ENCODE measurements at regions not wholly inside any gene's neighbourhood (a gene's known extent, or its start where the extent isn't known, plus 50 kb on each side); places are given as distances from the start of the nearest gene placed in this dataset.

GRCh38 chr2:123451542-123451941 is 573.5 kb upstream of the CNTNAP5 start:
- TF ChIP-seq, protein P1, sequence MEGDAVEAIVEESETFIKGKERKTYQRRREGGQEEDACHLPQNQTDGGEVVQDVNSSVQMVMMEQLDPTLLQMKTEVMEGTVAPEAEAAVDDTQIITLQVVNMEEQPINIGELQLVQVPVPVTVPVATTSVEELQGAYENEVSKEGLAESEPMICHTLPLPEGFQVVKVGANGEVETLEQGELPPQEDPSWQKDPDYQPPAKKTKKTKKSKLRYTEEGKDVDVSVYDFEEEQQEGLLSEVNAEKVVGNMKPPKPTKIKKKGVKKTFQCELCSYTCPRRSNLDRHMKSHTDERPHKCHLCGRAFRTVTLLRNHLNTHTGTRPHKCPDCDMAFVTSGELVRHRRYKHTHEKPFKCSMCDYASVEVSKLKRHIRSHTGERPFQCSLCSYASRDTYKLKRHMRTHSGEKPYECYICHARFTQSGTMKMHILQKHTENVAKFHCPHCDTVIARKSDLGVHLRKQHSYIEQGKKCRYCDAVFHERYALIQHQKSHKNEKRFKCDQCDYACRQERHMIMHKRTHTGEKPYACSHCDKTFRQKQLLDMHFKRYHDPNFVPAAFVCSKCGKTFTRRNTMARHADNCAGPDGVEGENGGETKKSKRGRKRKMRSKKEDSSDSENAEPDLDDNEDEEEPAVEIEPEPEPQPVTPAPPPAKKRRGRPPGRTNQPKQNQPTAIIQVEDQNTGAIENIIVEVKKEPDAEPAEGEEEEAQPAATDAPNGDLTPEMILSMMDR (IDR thresholded peaks at IDR 0.05) = no peak

DNA sequence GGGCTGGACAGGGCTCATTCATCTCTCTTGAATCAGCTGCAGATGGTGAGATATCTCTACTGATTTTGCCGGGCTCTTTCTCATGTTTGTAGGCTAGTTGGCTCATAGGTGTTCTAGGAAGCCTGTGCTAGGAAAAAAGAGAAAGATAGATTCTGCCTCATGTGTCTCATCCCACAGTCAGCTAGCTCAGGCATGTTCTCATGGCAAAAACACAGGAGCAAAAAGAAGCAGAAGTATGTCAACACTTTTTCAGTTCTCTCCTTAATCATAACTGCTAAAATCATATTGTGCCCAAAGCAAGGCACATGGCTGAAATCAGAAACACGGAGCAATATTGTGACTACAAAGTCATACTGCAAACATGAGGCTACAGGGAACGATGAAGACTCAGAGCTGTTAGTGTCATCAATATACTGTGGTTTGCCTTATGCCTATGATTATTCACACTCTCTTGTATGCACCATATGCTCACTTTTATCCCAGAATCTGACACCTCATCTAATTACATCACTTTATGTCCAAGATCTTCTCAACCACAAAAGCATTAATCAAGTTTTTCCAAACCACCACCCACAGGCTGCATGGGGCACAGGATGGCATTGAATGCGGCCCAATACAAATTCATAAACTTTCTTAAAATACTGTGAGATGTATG is 571.9 kb upstream of the CNTNAP5 start:
- TF ChIP-seq, protein P1 (IDR thresholded peaks at IDR 0.05) = no peak

- TF ChIP-seq, protein P1 (IDR thresholded peaks at IDR 0.05) = no peak
Measured at GRCh38 chr2:123453772-123454171, 571.3 kb upstream of the CNTNAP5 start.

DNA sequence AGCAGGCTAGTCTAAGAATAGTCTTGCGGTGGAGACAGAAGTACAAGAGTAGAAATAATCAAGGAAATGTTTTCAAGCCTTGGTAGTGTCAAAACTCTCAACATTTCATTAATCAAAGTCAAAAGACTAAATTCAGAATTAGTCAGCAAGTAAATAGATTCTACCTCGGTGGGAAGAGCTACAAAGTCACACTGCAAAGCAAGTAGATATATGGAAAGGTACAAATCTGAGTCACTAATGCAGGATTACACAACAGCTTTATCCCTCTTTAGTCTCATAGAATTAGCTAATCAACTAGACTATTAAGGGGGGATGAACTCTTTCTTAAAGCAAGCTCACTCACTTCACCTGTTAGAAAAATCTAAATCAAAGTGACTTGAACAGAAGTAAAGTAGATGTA is 568.7 kb upstream of the CNTNAP5 start:
- TF ChIP-seq, protein P1 (IDR thresholded peaks at IDR 0.05) = no peak

DNA sequence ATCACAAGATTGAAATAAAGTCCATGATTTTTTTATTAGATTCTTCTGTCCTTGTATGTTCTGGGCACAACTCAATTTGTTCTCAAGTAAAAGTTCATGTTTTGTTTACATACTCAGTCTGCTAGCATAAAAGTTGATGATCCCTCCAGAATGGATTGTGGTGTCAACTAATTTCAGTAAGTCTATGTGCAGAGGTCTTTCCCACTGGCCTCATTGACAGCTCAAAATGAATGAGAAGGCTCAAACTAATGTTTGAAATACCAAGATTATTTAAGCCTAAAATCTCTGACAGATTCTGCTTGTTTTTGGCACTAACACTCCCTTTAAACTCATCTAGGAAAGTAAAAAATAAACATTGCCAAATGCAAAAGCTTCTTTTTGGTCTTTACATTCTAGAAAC is 561.2 kb upstream of the CNTNAP5 start:
- TF ChIP-seq, protein P1 (IDR thresholded peaks at IDR 0.05) = no peak

GRCh38 chr2:123468071-123468470 is 557.0 kb upstream of the CNTNAP5 start:
- TF ChIP-seq, protein P1 (IDR thresholded peaks at IDR 0.05) = no peak

DNA sequence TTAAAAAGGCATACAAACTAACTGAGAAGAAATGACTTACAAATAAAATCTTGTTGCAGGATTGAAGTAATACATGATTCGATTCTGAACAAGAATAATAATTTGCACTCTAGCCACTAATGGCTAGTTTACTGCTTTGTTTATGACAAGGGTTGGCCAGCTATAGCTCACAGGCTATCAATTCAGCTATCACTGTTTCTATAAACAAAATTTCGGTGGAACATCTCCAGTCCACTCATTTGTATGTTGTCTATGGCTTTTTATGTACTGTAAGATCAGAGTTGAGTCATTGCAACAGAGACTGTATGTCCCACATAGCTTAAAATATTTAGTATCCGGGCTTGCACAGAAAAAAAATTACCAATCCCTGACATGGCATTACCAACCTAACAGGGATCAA is 543.7 kb upstream of the CNTNAP5 start:
- TF ChIP-seq, protein P1 (IDR thresholded peaks at IDR 0.05) = no peak

DNA sequence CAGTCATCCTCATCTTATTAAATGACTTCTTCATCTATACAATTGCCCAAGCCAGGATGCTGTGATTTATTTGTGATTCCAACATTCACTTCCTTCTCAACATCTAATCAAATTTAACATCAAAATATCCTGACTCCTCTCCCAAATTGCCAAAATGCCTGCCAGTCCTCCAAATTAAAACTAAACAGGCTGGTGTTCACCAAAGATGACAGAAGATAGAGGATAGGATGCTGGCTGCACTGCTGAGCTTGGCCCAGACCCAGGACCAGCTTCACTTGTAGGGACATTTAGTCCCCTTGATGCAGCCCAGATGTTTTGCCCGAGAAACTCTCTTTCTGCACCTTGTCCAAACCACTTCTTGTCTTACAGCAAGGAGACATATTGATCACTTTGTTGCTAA is 540.0 kb upstream of the CNTNAP5 start:
- TF ChIP-seq, protein P1 (IDR thresholded peaks at IDR 0.05) = no peak
